ENCODE measurements at regions not wholly inside any gene's neighbourhood (a gene's known extent, or its start where the extent isn't known, plus 50 kb on each side); places are given as distances from the start of the nearest gene placed in this dataset.
"Not testable (repeated sequence)": the region's sequence is repeated elsewhere in the genome, so short reads cannot be mapped to it uniquely, and the experiment has no call there.

GRCh38 chr5:9743507-9743906 lies 113.4 kb upstream of the TAS2R1 start:
- no peak for DNase-seq (ENCODE audit: low read depth, low spot score)

DNA sequence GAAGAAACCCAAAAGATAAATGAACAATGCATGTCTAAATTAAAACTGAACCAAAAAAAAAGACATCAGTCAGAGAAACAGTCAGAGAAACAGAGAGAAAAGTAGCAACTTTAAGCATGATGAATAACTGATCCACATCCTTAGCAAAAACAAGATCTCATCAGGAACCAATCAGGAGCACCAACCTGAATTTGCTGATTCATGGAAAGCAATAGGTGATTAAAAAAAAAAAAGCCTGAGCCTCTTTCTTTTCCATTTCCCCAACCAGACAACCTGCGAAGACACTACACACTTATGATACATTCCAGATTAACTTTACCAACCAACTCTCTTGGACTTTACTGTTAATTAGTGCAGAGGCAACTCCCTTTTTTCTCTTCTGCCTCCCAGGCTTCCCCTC lies 112.7 kb upstream of the TAS2R1 start:
- DNase-seq (ENCODE audit: low read depth, low spot score), result no peak

GRCh38 chr5:9739135-9739534 lies 109.0 kb upstream of the TAS2R1 start:
- no peak for DNase-seq (ENCODE audit: low read depth, low spot score)

DNA sequence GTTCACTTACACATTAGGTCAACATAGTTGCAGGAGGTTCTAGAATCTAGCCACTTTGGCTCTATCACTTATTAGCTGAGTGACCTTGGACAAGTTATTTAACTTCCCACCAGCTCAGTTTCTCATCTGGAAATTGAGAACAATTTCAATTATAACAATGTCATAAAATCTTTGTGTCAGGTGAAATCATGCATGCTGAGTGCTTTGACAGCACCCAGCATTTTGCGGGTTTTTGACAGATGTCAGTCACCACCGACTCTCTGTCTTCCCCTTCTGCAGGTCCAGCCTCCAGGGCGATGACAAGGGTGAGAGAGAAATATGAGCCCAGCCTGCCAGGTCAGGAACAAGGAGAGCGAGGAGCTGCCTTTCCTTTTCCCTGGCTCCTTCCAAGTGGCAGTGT lies 107.1 kb upstream of the TAS2R1 start:
- no peak for DNase-seq (ENCODE audit: low read depth, low spot score)

GRCh38 chr5:9733486-9733885 lies 103.3 kb upstream of the TAS2R1 start:
- no peak for DNase-seq (ENCODE audit: low read depth, low spot score)

- DNase-seq (ENCODE audit: low read depth, low spot score), result no peak
These were observed 101.0 kb upstream of the TAS2R1 start for GRCh38 chr5:9731159-9731558.

GRCh38 chr5:9728261-9728660 lies 98.1 kb upstream of the TAS2R1 start:
- DNase-seq (ENCODE audit: low read depth, low spot score), result no peak

- no peak for DNase-seq (ENCODE audit: low read depth, low spot score)
These were observed 96.8 kb upstream of the TAS2R1 start for GRCh38 chr5:9726931-9727330.

GRCh38 chr5:9725265-9725664 lies 95.1 kb upstream of the TAS2R1 start:
- not testable (repeated sequence) for DNase-seq (ENCODE audit: low read depth, low spot score)

GRCh38 chr5:9724707-9725106 lies 94.6 kb upstream of the TAS2R1 start:
- DNase-seq (ENCODE audit: low read depth, low spot score), result no peak

- DNase-seq (ENCODE audit: low read depth, low spot score), result no peak
These were observed 92.5 kb upstream of the TAS2R1 start for GRCh38 chr5:9722601-9723180.

- DNase-seq (ENCODE audit: low read depth, low spot score), result no peak
These were observed 91.0 kb upstream of the TAS2R1 start for GRCh38 chr5:9721161-9721560.

- no peak for DNase-seq (ENCODE audit: low read depth, low spot score)
These were observed 90.2 kb upstream of the TAS2R1 start for GRCh38 chr5:9720361-9720760.

DNA sequence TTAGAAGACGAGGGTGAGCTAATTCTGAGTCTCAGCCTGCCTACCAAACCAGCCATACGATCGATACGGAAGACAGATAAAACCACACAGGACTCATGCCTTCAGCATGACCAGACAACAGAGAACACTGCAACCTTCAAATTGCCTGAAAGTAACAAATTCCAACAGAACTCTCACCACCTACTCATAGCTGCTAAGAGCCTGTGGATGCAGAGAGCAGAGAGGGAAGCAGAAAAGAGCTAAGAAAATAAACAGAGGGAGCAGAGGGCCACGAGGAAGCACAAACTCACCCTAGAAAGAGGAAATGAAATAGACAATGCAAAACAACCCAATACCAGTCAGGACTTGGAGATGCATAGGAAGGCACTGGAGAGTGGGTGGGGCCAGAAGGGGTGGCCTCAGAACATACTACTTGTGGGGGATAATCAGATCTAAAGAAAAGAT lies 86.7 kb upstream of the TAS2R1 start:
- DNase-seq (ENCODE audit: low read depth, low spot score), result no peak

DNA sequence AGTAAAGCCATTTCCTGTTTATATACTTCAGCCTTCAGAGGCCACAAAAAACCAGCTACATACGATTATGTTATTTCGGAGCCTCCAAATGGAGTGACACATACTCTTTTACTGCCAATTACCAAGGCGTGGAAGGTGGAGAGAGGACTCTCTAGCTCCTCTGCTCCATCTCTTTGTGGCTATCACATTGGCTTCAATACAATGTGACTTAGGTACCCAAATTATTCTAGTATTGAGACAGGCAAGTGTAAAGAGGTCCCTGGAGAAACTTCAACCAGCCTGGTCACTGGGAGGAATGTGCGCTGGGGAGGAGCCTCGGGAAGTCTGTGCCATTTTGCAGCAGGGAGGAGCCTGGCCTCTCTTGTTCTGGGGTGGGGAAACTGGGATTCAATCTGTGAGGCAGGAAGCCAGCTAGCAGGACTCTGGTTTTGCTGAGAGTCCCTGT lies 85.8 kb upstream of the TAS2R1 start:
- no peak for DNase-seq (ENCODE audit: low read depth, low spot score)

DNA sequence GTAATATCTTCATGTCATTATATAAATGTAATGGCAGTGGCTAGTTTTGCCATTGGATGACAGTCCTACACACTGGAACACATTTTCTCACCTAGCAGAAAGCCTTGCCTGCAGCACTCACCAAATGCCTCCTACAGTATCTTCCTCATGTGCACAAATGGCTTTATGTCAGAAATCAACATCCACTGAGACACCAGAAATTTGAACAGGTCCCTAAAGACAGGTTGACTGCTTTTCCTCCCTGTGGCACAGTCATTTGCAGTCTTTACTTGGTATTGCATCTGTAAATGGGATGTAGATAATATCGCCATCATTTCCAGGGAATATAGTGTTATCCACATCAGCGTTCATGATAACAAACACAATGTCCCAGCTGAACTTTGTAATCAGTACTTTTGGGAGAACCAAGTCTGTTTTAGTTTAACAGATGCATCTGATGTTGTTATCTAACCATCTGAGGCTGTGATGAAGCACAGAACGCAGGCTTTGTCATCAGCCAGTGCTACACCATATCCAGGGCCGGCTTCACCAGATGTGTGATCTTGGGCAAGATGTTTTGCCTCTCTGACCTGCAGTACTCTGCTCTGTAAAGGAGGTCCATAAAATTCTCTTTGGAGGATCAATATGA lies 83.9 kb upstream of the TAS2R1 start:
- no peak for DNase-seq (ENCODE audit: low read depth, low spot score)

- DNase-seq (ENCODE audit: low read depth, low spot score), result no peak
These were observed 83.2 kb upstream of the TAS2R1 start for GRCh38 chr5:9713356-9713755.

GRCh38 chr5:9712911-9713310 lies 82.8 kb upstream of the TAS2R1 start:
- no peak for DNase-seq (ENCODE audit: low read depth, low spot score)

- no peak for DNase-seq (ENCODE audit: low read depth, low spot score)
These were observed 82.4 kb upstream of the TAS2R1 start for GRCh38 chr5:9712506-9712905.

- DNase-seq (ENCODE audit: low read depth, low spot score), result no peak
These were observed 79.9 kb upstream of the TAS2R1 start for GRCh38 chr5:9710069-9710468.

GRCh38 chr5:9707732-9708462 lies 77.7 kb upstream of the TAS2R1 start:
- DNase-seq (ENCODE audit: low read depth, low spot score), result no peak

DNA sequence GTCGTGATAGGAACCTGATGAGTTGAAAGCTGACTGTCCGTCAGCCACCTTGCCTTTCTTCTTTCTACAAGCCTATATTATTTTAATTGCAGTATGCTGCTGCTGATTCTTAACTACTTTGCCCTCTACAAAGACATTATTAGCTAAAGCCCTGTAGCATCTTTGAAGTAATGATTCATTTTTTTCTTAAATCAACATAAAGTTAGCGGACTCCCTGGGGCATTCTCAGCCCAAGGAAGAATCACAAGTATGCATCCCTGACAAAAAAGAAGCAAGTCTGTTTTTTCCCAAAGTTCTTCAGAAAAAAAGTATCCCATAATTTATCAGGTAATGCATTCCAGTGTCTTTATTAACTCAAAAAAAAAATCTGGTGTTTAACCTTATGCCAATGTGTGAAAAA lies 69.5 kb upstream of the TAS2R1 start:
- DNase-seq (ENCODE audit: low read depth, low spot score), result no peak

DNA sequence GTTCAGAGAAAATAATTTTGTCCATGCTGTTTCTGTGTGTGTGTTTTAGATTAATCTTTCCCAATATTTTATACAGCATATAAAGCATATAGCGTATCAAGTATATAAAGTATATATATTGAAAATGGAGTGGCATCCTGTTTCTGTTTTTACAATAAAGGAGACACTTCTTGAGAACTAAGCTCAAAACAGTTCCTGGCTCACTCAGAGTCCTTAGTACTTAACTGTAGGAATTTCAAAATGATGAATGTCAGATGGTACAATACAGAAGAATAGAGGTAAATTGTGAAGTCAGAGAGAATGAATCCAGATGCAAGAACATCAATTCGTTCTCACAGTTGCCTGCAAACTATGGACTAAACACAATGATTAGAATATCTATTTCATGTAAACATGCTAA lies 68.7 kb upstream of the TAS2R1 start:
- DNase-seq (ENCODE audit: low read depth, low spot score), result no peak
